ENCODE measurements at regions not wholly inside any gene's neighbourhood (a gene's known extent, or its start where the extent isn't known, plus 50 kb on each side); places are given as distances from the start of the nearest gene placed in this dataset.

DNA sequence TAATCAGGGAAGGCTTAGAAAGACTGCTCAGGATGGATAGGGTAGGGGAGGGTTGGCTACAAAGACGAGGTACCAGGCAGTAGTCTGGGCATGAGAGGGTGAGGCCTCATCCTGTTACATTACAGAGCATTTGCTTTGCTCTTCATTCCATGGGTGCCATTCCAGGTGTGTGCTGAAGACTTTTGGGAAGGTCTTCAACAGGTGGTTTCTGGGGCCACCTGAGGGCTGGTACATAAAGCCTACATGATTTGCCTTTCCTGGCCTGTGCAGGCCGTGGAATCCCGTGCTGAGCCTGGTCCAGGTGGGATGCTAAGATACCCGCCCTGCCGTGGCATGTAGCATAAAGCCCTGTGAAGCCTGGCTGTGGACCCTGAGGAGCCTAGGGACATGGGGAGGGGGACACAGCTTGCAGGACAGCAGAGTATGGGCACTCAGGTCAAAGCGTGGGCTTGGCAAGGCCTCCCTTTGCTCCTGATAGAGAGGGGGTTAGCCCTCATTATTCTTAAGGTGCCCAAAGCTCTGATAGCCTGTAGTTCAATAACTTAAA, 55.6 kb upstream of the ZNF536 start:
- TF ChIP-seq CTCF (IDR thresholded peaks at IDR 0.05) (no peak), POLR2A (IDR thresholded peaks at IDR 0.05) (no peak)

All from body of pancreas (tissue), 4 donors.